ENCODE measurements at regions not wholly inside any gene's neighbourhood (a gene's known extent, or its start where the extent isn't known, plus 50 kb on each side); places are given as distances from the start of the nearest gene placed in this dataset.

- Histone ChIP-seq H3K36me3 (ENCODE audit: control insufficient read depth, insufficient read depth, low read length) (no peaks in the 10 kb centered on the region; the same call in 1 of the 2 replicates), H3K27ac (ENCODE audit: low read length) (no peak overlapping the region), H3K4me3 (ENCODE audit: low read depth in 2 of 2, low read length in 2 of 2) (no peak overlapping the region), H3K27me3 (ENCODE audit: control insufficient read depth, insufficient read depth, low read length) (no peaks in the 10 kb centered on the region), H3K9me3 (ENCODE audit: control insufficient read depth, insufficient read depth, low read depth, low read length) (no peaks in the 10 kb centered on the region), H3K4me1 (ENCODE audit: control insufficient read depth, insufficient read depth, low read length) (no peaks in the 10 kb centered on the region)
- no peak for ATAC-seq
- in situ Hi-C loops (cut with HindIII; ENCODE audit: low pct_unique_long_range_greater_than_20kb, low sequenced_read_pairs) (no loop called here), intact Hi-C loops (cut with micrococcal nuclease; ENCODE audit: unreplicated experiment) (no loop called here)
- no peak for DNase-seq (ENCODE audit: low read depth, low spot score)
- POLR2A ChIA-PET = no interaction called here
- no peak for TF ChIP-seq CTCF (IDR thresholded peaks at IDR 0.05)
- TF ChIP-seq SIN3A (IDR thresholded peaks at IDR 0.05; ENCODE audit: borderline replicate concordance, insufficient read depth, low read depth, low read length) = no peak
- TF ChIP-seq TCF7L2 (IDR thresholded peaks at IDR 0.05; ENCODE audit: low read depth, low read length) = no peak
- TF ChIP-seq POLR2AphosphoS5 (IDR thresholded peaks at IDR 0.05; ENCODE audit: low read depth, low read length) = no peak
- no peak for TF ChIP-seq REST (IDR thresholded peaks at IDR 0.05; ENCODE audit: insufficient read depth in 1 of 2, low read depth in 2 of 2, low read length in 1 of 2)
- CTCF ChIA-PET = no interaction called here
- BruUV-seq (replicated peaks) = no TSS peak
Measured at GRCh38 chr4:167786504-167786903, 305.8 kb upstream of the ANXA10 start.

- DNase-seq (ENCODE audit: low read depth, low spot score) (no peak), ATAC-seq (no peak)
- no peaks in the 10 kb centered on the region for H3K4me1 ChIP-seq (ENCODE audit: control insufficient read depth, insufficient read depth, low read length)
- BruUV-seq (replicated peaks) = no TSS peak
- intact Hi-C loops (cut with micrococcal nuclease; ENCODE audit: unreplicated experiment) (no loop called here), in situ Hi-C loops (cut with HindIII; ENCODE audit: low pct_unique_long_range_greater_than_20kb, low sequenced_read_pairs) (no loop called here)
- no peaks in the 10 kb centered on the region for H3K27me3 ChIP-seq (ENCODE audit: control insufficient read depth, insufficient read depth, low read length)
- no peaks in the 10 kb centered on the region; the same call in 1 of the 2 replicates for H3K36me3 ChIP-seq (ENCODE audit: control insufficient read depth, insufficient read depth, low read length)
- H3K9me3 ChIP-seq (ENCODE audit: control insufficient read depth, insufficient read depth, low read depth, low read length) = no peaks in the 10 kb centered on the region
- TF ChIP-seq CTCF (IDR thresholded peaks at IDR 0.05) (no peak), SIN3A (IDR thresholded peaks at IDR 0.05; ENCODE audit: borderline replicate concordance, insufficient read depth, low read depth, low read length) (no peak), REST (IDR thresholded peaks at IDR 0.05; ENCODE audit: insufficient read depth in 1 of 2, low read depth in 2 of 2, low read length in 1 of 2) (no peak), POLR2AphosphoS5 (IDR thresholded peaks at IDR 0.05; ENCODE audit: low read depth, low read length) (no peak), TCF7L2 (IDR thresholded peaks at IDR 0.05; ENCODE audit: low read depth, low read length) (no peak)
- ChIA-PET POLR2A (no interaction called here), CTCF (no interaction called here)
- no peak overlapping the region for H3K27ac ChIP-seq (ENCODE audit: low read length)
- no peak overlapping the region for H3K4me3 ChIP-seq (ENCODE audit: low read depth in 2 of 2, low read length in 2 of 2)
Measured at GRCh38 chr4:167787231-167787630, 305.1 kb upstream of the ANXA10 start.

All from Panc1 (cell line).